Spleen (tissue), 7 donors: ENCODE measurements at regions not wholly inside any gene's neighbourhood (a gene's known extent, or its start where the extent isn't known, plus 50 kb on each side); places are given as distances from the start of the nearest gene placed in this dataset.

ENCODE experiments used
- POLR2A ChIP-seq, 3 donors: fragments of 450-650 bp; IDR thresholded peaks; one replicate each; pipeline ENCODE4 v1.5.1; 2017; ENCODE audit warnings: antibody characterized with exemption in 3 of 3, mild to moderate bottlenecking in 1 of 3
- POLR2AphosphoS5 ChIP-seq, 3 donors: sonication (generic); formaldehyde crosslinking; IDR thresholded peaks; one replicate each; pipeline ENCODE4 v1.5.1; 2017; ENCODE audit warnings: antibody characterized with exemption in 3 of 3
- TF ChIP-seq, protein P1 (sequence below), 11 experiments: fragments of 200-600 bp in 7 of 11; fragments of 450-650 bp in 4 of 11; sonication (generic) in 4 of 11; IDR thresholded peaks in 8 of 11; conservative IDR thresholded peaks in 3 of 11; 1 replicate in 7 of 11; 2 replicates in 4 of 11; pipeline versions ENCODE4 v1.4.0 to v1.8.0; 2016 to 2021; ENCODE audit warnings: antibody characterized with exemption in 11 of 11, inconsistent platforms in 4 of 11, mild to moderate bottlenecking in 1 of 11
- donor health status: DM: no; HTN: no; CAD: no; lungs with moderate emphysema.
- donor health status: DM: no; HTN: no; CAD: no.
- donor health status: DM: no; HTN: no; CAD: no.

DNA sequence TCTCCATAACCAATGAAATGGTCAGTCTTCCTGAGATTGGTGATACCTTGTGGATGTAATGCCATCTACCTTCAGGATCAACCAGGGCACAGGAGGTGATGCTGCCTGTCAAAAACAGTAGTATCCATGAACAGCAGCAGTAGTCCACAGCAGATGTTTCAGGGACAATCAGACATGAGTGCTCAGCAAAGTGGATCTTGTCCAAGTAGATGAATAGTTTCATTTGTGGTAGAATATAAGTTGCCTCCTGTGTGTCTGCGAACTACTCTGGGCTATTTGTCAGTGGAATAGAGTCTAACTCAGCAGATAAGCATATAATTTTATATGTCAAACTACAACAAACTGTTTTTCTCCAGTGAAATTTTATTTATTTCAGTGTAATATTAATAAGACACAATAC lies 1860.1 kb upstream of the ACO1 start:
- TF ChIP-seq, protein P1, sequence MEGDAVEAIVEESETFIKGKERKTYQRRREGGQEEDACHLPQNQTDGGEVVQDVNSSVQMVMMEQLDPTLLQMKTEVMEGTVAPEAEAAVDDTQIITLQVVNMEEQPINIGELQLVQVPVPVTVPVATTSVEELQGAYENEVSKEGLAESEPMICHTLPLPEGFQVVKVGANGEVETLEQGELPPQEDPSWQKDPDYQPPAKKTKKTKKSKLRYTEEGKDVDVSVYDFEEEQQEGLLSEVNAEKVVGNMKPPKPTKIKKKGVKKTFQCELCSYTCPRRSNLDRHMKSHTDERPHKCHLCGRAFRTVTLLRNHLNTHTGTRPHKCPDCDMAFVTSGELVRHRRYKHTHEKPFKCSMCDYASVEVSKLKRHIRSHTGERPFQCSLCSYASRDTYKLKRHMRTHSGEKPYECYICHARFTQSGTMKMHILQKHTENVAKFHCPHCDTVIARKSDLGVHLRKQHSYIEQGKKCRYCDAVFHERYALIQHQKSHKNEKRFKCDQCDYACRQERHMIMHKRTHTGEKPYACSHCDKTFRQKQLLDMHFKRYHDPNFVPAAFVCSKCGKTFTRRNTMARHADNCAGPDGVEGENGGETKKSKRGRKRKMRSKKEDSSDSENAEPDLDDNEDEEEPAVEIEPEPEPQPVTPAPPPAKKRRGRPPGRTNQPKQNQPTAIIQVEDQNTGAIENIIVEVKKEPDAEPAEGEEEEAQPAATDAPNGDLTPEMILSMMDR (IDR thresholded peaks at IDR 0.05 in 8 of 11, conservative IDR thresholded peaks at IDR 0.05 in 3 of 11), result no peak
- TF ChIP-seq POLR2A (IDR thresholded peaks at IDR 0.05) (no peak), POLR2AphosphoS5 (IDR thresholded peaks at IDR 0.05) (no peak)
